ENCODE measurements at regions not wholly inside any gene's neighbourhood (a gene's known extent, or its start where the extent isn't known, plus 50 kb on each side); places are given as distances from the start of the nearest gene placed in this dataset.

DNA sequence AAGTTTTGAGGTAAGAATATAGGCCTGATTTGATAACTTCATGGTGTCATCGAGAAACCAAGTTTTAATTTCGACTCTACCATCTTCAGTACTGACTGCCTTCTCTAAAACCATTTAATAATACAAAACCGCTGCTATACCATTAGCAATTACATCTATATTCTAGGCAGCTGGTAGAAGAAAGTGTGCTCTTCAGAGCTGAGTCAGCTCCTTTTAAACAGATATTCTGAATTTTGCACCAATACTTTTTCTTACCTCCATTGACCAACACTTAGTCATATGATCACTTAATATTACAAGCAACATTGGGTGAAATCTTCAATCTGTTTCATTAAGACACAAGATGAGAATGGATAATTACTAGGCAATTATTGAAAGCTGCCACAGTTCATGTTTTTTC is 1667.8 kb downstream of the PCDH9 start:
- TF ChIP-seq, protein P1, sequence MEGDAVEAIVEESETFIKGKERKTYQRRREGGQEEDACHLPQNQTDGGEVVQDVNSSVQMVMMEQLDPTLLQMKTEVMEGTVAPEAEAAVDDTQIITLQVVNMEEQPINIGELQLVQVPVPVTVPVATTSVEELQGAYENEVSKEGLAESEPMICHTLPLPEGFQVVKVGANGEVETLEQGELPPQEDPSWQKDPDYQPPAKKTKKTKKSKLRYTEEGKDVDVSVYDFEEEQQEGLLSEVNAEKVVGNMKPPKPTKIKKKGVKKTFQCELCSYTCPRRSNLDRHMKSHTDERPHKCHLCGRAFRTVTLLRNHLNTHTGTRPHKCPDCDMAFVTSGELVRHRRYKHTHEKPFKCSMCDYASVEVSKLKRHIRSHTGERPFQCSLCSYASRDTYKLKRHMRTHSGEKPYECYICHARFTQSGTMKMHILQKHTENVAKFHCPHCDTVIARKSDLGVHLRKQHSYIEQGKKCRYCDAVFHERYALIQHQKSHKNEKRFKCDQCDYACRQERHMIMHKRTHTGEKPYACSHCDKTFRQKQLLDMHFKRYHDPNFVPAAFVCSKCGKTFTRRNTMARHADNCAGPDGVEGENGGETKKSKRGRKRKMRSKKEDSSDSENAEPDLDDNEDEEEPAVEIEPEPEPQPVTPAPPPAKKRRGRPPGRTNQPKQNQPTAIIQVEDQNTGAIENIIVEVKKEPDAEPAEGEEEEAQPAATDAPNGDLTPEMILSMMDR (IDR thresholded peaks at IDR 0.05) = no peak
- Histone ChIP-seq H3K27me3 (ENCODE audit: control insufficient read depth in 1 of 2, insufficient read depth in 2 of 2, low read length in 2 of 2) (no peaks in the 10 kb centered on the region), H3K36me3 (ENCODE audit: insufficient read depth, low read length) (no peaks in the 10 kb centered on the region), H3K4me3 (ENCODE audit: low read length) (no peak overlapping the region), H3K4me1 (ENCODE audit: insufficient read depth, low read length) (no peaks in the 10 kb centered on the region), H3K9me3 (ENCODE audit: control insufficient read depth in 1 of 2, insufficient read depth in 1 of 2, low read length in 2 of 2) (peaks cover 5 to 11% of the 10 kb centered on the region in 2 experiments), H3K27ac (ENCODE audit: low read depth in 1 of 2, low read length in 2 of 2) (no peak overlapping the region)
- ATAC-seq (ENCODE audit: poor library complexity) (no peak), DNase-seq (no peak)
- Mint-ChIP-seq H3K9me3 (peaks cover 11% of the 10 kb centered on the region), H3K4me1 (ENCODE audit: low read depth) (no peaks in the 10 kb centered on the region), H3K36me3 (ENCODE audit: low read depth) (no peaks in the 10 kb centered on the region), H3K4me3 (no peak overlapping the region), H3K27ac (no peak overlapping the region), H3K27me3 (no peaks in the 10 kb centered on the region)
- ChIA-PET POLR2A (no interaction called here), CTCF (no interaction called here)
- intact Hi-C loops (cut with DNase I, micrococcal nuclease) = no loop called here

GRCh38 chr13:65560936-65561335 is 1669.2 kb downstream of the PCDH9 start:
- no peaks in the 10 kb centered on the region for H3K36me3 ChIP-seq (ENCODE audit: insufficient read depth, low read length)
- Mint-ChIP-seq H3K9me3 (peaks cover 11% of the 10 kb centered on the region), H3K4me1 (ENCODE audit: low read depth) (no peaks in the 10 kb centered on the region), H3K27ac (no peak overlapping the region), H3K27me3 (no peaks in the 10 kb centered on the region), H3K36me3 (ENCODE audit: low read depth) (no peaks in the 10 kb centered on the region), H3K4me3 (no peak overlapping the region)
- ChIA-PET POLR2A (no interaction called here), CTCF (no interaction called here)
- H3K4me1 ChIP-seq (ENCODE audit: insufficient read depth, low read length) = no peaks in the 10 kb centered on the region
- H3K9me3 ChIP-seq (ENCODE audit: control insufficient read depth in 1 of 2, insufficient read depth in 1 of 2, low read length in 2 of 2) = peaks cover 5 to 7% of the 10 kb centered on the region in 2 experiments
- DNase-seq (no peak), ATAC-seq (ENCODE audit: poor library complexity) (no peak)
- intact Hi-C loops (cut with DNase I, micrococcal nuclease) = no loop called here
- no peak overlapping the region for H3K4me3 ChIP-seq (ENCODE audit: low read length)
- no peaks in the 10 kb centered on the region for H3K27me3 ChIP-seq (ENCODE audit: control insufficient read depth in 1 of 2, insufficient read depth in 2 of 2, low read length in 2 of 2)
- no peak overlapping the region for H3K27ac ChIP-seq (ENCODE audit: low read depth in 1 of 2, low read length in 2 of 2)
- TF ChIP-seq, protein P1 (IDR thresholded peaks at IDR 0.05) = no peak

DNA sequence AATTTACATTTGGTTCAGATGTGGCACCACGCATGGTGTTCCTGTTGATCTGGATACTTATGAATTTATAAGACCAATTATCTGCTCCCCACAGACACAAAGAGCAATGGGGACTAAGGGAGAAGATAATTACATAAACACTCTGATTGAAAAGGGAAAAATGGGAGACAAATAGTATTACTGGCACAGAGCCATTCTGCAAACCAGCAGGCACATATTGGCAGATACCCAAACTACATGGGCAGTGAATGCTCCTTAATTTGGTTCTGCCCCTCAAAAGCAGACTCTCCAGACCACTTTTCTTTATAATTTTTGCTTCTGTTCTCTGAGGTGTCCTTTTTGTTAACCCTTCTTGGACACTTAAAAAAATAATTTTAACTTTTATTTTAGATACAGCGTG is 1674.2 kb downstream of the PCDH9 start:
- DNase-seq (no peak), ATAC-seq (ENCODE audit: poor library complexity) (no peak)
- ChIA-PET POLR2A (no interaction called here), CTCF (no interaction called here)
- Mint-ChIP-seq H3K4me1 (ENCODE audit: low read depth) (no peaks in the 10 kb centered on the region), H3K4me3 (no peak overlapping the region), H3K27me3 (no peaks in the 10 kb centered on the region), H3K9me3 (peaks cover 11% of the 10 kb centered on the region), H3K27ac (no peak overlapping the region), H3K36me3 (ENCODE audit: low read depth) (no peaks in the 10 kb centered on the region)
- Histone ChIP-seq H3K4me1 (ENCODE audit: insufficient read depth, low read length) (no peaks in the 10 kb centered on the region), H3K4me3 (ENCODE audit: low read length) (no peak overlapping the region), H3K27ac (ENCODE audit: low read depth in 1 of 2, low read length in 2 of 2) (no peak overlapping the region), H3K9me3 (ENCODE audit: control insufficient read depth in 1 of 2, insufficient read depth in 1 of 2, low read length in 2 of 2) (peaks cover 5 to 13% of the 10 kb centered on the region in 2 experiments), H3K27me3 (ENCODE audit: control insufficient read depth in 1 of 2, insufficient read depth in 2 of 2, low read length in 2 of 2) (no peaks in the 10 kb centered on the region), H3K36me3 (ENCODE audit: insufficient read depth, low read length) (no peaks in the 10 kb centered on the region)
- intact Hi-C loops (cut with DNase I, micrococcal nuclease) = no loop called here
- TF ChIP-seq, protein P1 (IDR thresholded peaks at IDR 0.05) = no peak
